ENCODE measurements at regions not wholly inside any gene's neighbourhood (a gene's known extent, or its start where the extent isn't known, plus 50 kb on each side); places are given as distances from the start of the nearest gene placed in this dataset.

DNA sequence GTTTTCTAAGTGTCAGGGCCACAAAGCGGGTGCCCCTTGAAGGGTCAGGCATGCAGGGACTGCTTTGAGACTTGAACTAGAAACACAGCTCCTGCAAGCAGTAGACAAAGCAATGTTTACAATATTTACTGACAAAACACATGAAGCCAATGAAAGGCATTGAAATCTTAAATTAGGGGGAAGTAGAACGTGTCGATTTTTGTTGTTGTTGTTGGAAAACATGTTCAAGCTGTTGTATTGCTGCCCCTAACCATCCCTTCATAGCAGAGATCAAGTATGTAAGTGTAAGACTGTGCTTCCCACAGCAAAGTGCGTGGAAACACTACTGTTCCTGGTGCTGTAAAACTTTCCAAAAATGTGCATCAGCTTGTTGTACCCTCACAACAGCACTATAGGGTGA, 131.6 kb upstream of the MGMT start:
- no peak for DNase-seq (ENCODE audit: low read depth, low spot score)
- in situ Hi-C loops (cut with HindIII; ENCODE audit: low pct_unique_long_range_greater_than_20kb, low sequenced_read_pairs) = no loop called here

DNA sequence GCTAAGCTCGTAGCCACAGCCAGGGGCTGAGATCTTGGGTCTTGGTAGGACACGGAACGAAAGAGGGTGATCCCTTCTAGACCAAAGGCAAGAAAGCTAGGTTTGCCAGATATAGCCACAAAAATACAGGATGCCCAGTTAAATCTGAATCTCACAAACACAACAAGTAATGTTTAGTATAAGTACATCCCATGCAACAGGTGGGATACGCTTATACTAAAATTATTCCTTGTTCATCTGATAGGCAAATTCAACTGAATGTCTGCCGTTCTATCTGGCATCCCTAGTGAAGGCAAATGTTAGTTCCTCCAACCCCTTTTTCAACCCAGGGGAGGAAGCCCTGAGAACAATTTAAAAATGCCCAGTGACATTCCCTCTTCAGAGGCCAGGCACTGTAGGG, 131.1 kb upstream of the MGMT start:
- in situ Hi-C loops (cut with HindIII; ENCODE audit: low pct_unique_long_range_greater_than_20kb, low sequenced_read_pairs) = no loop called here
- DNase-seq (ENCODE audit: low read depth, low spot score) = no peak

DNA sequence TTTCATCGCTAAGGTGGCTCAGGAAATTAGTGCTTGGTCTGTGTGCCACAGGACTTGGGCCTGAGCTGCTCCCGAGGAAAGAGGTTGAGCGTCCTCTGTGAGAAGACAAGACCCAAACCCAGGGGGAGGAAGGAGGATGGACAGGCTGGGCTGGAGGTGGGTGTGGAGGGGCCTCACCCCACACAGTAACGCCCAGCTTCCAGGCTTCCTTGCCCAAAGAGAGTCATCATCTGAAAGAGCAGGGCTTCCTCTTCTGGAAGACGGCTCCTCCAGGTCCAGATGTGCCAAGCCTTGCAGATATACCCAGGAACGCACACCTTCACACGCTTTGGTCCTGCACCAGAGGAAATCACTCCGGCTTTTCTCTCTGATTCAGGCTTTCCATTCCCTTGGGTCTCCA, 127.8 kb upstream of the MGMT start:
- no peak for DNase-seq (ENCODE audit: low read depth, low spot score)
- in situ Hi-C loops (cut with HindIII; ENCODE audit: low pct_unique_long_range_greater_than_20kb, low sequenced_read_pairs) = no loop called here

DNA sequence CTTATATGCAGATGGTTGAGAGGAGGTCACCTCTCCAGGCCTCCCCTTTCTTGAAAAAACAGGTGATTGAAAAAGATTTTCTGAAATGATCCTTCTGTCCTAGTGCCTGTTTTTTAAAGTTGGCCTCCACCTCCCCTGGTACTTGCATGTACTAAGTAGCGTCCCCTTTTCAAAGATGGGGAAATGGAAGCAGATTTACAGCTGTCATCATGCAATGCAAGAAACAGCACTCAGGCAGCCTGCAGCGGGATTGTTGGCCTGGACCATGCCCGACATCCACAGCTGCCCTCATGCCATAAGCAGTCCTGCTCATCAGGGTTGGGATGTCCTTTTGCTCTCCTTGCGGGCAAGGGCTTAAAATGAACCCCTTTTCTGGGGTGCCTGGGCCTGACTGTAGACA, 127.2 kb upstream of the MGMT start:
- no peak for DNase-seq (ENCODE audit: low read depth, low spot score)
- in situ Hi-C loops (cut with HindIII; ENCODE audit: low pct_unique_long_range_greater_than_20kb, low sequenced_read_pairs) = no loop called here

DNA sequence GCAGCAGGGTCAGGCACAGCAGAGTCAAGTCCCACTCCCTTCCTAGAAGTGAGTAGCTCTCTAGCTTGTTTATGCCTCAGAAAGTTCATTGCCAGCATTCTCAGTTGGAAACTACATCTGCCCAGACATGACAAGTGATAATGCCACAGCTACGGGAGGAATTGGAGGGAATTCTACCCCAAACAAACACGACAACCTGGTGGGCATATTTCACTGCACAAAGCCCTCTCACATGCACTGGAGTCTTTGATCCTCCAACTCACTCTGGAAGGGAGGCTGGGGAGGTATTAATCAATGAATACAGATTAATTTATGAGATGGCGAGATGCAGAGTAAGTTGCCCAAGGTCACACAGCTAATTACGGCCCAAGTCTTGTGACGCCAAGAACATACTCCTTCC, 126.0 kb upstream of the MGMT start:
- DNase-seq (ENCODE audit: low read depth, low spot score) = no peak
- in situ Hi-C loops (cut with HindIII; ENCODE audit: low pct_unique_long_range_greater_than_20kb, low sequenced_read_pairs) = no loop called here

DNA sequence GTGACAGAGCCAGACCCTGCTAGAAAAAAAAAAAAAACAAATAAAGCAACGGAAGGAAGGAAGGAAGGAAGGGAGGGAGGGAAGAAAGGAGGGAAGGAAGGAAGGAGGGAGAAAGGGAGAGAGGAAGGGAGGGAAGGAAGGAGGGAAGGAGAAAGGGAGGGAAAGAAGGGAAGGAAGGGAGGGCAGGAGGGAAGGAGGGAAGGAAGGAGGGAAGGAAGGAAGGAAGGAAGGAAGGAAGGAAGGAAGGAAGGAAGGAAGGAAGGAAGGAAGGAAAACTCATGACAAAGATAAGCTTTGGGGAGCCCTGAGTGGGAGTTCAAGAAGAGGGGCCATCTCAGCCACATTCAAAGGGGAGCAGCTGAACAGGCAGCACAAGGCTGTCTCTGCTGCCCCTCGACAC, 124.7 kb upstream of the MGMT start:
- in situ Hi-C loops (cut with HindIII; ENCODE audit: low pct_unique_long_range_greater_than_20kb, low sequenced_read_pairs) = no loop called here
- DNase-seq (ENCODE audit: low read depth, low spot score) = no peak

DNA sequence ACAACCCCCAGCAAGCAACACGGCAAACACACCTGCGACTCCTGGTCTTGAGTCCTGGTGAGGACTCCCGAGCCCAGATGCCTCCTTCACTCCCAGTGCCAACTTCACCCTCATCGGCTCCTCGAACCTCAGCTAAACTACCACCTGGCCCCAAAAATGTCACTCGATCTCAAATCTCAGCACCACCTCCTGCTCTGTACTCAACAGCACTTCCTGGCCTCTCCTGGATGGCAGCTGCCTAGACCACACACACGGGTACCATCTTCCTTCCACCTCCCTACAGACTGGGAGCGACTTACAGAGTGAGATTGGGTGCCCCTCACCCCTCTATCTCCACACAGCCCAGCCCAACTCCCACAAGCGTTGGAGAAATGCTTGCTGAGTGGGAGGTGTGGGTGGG, 123.9 kb upstream of the MGMT start:
- DNase-seq (ENCODE audit: low read depth, low spot score) = no peak
- in situ Hi-C loops (cut with HindIII; ENCODE audit: low pct_unique_long_range_greater_than_20kb, low sequenced_read_pairs) = no loop called here

DNA sequence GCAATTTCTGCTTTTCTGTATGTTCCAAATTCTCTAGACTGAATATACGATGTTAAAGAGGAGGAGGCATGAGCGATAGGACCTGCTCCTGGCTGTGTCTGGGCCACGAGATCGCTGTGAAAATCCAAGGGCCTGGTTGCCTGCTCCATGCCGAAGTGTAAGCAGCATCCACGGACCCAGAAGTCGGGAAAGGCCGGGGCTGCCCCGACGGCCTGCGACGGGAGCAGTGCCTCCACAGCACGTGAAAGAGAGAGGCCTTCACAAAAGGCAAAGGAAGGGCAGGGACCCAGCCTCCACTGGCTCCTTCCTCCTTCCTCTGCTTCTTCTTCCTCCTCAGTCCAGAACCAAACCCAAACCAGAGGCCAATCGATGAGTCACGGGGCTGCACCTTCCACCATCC, 122.9 kb upstream of the MGMT start:
- DNase-seq (ENCODE audit: low read depth, low spot score) = no peak
- in situ Hi-C loops (cut with HindIII; ENCODE audit: low pct_unique_long_range_greater_than_20kb, low sequenced_read_pairs) = no loop called here

DNA sequence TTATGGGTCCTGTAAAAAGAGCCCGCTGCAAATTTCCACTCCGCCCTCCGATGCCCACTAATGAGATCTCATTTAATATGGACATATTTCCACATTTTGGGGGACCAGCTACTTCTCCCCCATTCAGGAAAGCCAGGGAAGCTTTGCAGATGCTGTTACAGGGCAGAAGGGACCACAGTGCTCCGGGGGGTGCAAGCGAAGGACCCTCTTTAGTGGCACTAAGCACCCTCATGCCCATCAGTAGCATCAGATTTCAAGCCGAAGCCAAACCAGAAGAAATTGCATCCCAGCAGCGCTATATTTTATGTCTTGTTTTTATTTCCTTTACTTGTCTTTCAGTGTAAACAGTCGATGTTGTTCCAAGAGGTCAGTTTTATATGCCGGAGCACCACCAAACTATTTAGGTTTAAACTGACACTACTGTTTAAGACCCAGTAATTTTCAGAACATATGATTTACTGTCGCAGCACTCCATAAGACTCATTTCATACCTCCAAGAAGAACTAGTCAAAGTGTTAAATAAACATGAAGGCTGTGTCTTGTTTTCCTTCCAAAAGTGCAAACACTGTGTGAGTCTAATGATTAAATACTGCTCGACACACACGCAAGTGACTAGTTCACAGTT, 122.2 kb upstream of the MGMT start:
- no peak for DNase-seq (ENCODE audit: low read depth, low spot score)
- in situ Hi-C loops (cut with HindIII; ENCODE audit: low pct_unique_long_range_greater_than_20kb, low sequenced_read_pairs) = no loop called here

DNA sequence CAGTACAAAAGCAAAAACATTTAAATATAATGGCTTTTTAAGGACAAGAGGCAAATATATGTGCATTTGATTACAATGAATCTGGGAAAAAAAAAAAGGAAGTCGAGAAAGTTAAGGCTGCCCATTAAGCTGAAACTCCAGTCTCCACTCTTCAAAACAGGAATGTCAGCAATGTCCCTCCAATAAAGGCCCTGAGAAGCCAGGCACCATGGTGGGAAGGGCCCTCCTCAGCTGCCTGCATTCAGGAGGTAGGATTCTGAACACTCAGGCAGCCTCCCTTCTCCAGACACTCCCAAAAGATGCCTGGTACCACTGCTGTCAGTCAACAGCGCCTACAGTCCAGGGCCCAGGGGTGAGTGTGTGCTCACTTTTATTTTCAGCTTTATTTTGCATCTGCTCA, 121.3 kb upstream of the MGMT start:
- in situ Hi-C loops (cut with HindIII; ENCODE audit: low pct_unique_long_range_greater_than_20kb, low sequenced_read_pairs) = no loop called here
- no peak for DNase-seq (ENCODE audit: low read depth, low spot score)

DNA sequence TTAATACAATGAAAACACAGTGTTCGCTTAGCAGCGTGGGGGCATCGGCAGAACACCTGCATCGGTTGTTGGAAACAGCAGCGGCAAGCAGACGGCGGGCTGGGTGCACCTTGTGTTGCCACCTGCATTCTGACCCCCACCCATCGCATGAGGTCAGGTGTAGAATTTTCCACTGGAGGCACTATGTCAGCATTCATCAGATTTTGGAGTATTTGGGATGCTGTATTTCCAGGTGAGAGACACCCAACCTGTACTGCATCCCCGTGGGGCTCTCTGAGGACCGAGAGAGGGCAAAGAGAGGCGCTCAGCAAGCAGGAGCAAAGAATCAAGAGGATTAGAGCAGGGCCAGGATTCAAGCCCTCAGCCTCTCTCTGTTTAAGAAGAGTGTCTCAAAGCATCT, 116.4 kb upstream of the MGMT start:
- in situ Hi-C loops (cut with HindIII; ENCODE audit: low pct_unique_long_range_greater_than_20kb, low sequenced_read_pairs) = no loop called here
- DNase-seq (ENCODE audit: low read depth, low spot score) = no peak

DNA sequence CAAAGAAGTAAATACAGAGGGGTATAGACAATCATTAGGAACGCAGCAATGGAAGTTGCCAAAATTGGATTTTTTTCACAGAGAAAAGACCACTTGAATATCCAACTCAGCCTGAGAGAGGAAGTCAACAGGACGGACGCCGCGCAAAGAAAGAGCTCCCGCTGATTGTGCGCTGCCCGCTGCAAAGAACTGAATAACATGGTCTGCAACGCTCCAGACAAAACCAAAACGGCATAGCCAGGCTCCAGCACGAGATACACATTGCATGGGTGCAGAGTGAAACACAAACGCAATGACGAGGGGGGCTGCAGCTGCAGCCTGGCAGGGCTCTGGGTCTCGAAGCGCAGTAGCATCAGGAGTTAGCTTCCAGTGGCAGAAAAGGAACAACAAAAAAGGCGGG, 113.9 kb upstream of the MGMT start:
- DNase-seq (ENCODE audit: low read depth, low spot score) = no peak
- in situ Hi-C loops (cut with HindIII; ENCODE audit: low pct_unique_long_range_greater_than_20kb, low sequenced_read_pairs) = no loop called here

DNA sequence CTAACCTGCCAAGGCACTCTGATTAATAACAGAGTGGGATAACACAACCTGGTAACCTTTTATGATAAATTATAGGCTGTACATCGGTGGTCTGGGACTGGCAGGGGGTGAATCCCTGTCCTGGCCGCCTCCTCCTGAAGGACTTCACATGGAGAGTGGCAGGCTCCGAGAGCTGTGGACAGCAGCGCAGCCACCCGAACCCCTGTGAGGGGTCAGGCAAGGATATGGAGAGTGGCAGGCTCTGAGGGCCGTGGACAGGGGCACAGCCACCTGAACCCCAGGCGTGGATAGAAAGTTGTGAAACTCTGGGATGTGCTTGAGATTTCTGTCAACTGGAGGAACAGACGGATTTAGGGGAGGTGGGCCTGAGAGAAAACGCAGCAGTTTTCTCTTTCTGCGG, 107.0 kb upstream of the MGMT start:
- in situ Hi-C loops (cut with HindIII; ENCODE audit: low pct_unique_long_range_greater_than_20kb, low sequenced_read_pairs) = no loop called here
- DNase-seq (ENCODE audit: low read depth, low spot score) = no peak

DNA sequence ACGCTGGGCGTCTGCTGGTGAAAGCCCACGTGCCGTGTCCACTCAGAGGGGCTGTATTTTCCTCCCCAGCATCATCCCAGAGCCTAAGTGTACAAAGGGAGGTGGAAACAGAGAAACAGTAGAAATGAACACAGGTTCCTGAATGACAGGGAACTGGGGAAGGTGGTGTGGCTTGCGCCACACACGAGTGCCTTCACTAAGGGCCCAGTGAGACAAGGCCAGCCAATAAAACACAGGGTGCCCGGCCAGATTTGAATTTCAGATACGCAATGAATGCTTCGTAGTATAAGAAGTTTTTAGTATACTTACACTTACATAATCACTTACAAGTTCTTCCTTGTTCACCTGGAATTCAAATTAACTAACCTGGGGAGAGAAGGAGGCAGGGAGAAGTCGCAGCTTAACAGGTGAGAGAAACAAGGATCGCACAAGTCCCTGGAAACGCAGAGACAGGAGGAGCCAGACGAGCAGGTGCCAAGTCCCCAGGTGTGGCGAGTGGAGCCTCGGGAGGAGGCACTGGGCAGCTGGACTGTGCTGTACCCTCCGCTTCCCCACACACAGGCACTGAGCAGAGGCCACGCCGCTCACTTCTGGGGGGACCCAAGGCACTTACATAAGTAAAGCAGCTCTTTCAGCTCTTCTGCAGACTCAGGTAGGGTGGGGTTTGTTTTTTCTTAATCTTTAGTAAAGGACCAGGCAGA, 105.2 kb upstream of the MGMT start:
- in situ Hi-C loops (cut with HindIII; ENCODE audit: low pct_unique_long_range_greater_than_20kb, low sequenced_read_pairs) = no loop called here
- DNase-seq (ENCODE audit: low read depth, low spot score) = no peak

DNA sequence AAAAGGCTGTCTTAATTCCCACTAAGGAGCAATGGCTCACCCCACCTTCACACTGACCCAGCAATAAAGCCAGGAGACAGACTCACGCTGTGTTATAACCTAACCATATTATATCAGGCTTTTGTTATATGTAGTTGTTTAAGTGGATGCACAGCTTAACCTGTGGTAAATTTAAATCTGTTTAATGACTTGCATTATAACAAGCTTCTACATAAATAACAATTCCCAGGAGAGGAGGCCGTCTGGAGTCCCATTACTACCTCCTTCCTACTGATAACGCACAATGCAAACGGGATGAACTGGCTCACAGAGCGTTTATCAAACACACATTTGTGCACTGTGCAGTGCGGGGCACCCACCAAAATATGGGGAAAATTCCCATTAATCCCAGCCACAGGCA, 102.1 kb upstream of the MGMT start:
- DNase-seq (ENCODE audit: low read depth, low spot score) = no peak
- in situ Hi-C loops (cut with HindIII; ENCODE audit: low pct_unique_long_range_greater_than_20kb, low sequenced_read_pairs) = no loop called here

DNA sequence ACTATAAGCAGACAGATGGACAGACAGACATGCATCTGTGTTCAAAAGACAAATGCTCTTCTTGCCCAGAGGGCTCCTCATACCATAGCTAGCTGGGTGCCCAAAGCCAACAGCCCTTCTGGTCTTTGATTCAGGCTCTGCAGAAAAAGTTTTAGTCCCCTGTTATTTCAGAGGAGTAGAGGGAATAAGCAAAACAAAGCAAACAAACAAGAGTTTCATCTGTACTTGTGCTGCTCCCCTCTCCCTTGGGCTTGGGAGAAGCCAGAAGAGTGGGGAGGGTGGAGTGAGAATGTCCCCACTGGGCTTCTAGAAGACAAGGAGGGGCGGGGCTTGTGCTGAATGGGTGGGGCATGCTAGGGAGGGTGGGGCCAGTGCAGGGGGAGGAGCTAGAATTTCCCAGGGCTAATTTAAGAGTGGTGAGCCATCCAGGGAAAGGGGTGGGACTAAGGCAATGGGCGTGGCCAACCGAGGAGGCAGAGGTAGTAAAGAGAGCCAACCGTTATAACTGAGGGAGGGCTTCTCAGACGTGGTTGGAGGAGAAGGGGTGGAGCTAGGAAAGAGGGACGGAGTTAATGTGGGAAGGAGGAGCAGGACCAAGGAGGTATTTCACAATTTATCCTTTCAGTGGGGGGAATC, 101.2 kb upstream of the MGMT start:
- DNase-seq (ENCODE audit: low read depth, low spot score) = peak; percentile 41
- in situ Hi-C loops (cut with HindIII; ENCODE audit: low pct_unique_long_range_greater_than_20kb, low sequenced_read_pairs) = no loop called here

DNA sequence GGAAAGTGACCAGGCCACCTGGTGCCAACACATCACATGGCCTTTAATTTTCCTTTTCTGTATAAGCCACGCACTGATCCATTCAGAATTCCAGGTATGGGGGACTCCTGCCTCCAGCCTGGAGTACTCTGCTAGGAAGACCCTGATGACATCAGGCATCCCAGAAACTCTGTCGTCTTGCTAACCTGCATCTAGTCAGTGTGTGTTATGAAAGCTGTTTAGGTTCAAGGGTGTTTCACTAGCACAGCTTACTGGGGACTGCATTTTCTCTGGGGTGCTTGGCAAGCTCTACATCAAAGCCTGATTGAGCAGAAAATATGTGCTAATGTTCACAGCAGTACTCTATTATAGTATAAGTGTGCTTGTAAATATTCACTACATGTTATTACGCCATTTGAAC, 100.6 kb upstream of the MGMT start:
- no peak for DNase-seq (ENCODE audit: low read depth, low spot score)
- in situ Hi-C loops (cut with HindIII; ENCODE audit: low pct_unique_long_range_greater_than_20kb, low sequenced_read_pairs) = no loop called here

DNA sequence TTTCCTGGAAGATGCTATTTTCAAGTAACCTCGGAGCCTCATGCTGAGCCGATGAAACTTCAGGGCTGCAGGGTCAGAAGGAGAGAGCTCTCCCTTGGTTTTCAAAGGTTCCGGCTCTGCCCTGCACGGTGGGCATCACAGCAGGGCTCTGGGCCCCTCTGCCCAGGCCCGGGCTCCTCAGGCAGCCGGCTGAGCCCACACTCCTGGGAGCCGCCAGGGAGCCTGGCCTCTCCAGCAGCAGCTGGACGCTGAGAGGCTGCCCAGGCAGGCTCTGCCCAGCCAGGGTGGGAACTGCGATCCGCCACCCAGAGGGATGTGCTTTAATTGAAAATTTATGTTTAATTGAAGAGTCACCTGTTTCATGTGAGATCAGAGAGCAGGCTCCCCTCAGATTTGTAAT, 97.5 kb upstream of the MGMT start:
- DNase-seq (ENCODE audit: low read depth, low spot score) = no peak
- in situ Hi-C loops (cut with HindIII; ENCODE audit: low pct_unique_long_range_greater_than_20kb, low sequenced_read_pairs) = no loop called here

DNA sequence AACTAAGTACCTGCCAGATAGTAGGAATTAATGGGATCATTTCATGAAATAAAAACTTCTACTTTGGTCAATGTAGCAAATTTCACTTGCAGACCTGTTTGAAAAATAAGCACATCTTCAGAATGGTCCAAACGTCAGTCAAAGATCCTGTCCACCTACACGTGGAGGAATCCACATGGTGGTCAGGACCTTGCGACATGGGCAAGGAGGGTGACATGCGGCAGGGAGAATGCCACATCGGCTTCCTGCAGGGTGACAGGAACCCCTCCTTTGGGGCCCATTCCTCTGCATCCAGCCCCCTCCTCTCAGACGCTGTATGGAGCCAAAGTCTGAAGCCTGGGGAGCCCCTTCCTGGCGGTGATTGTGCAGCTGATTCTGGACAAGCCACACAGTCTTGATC, 95.5 kb upstream of the MGMT start:
- DNase-seq (ENCODE audit: low read depth, low spot score) = no peak
- in situ Hi-C loops (cut with HindIII; ENCODE audit: low pct_unique_long_range_greater_than_20kb, low sequenced_read_pairs) = no loop called here

Measured in SK-MEL-5 (cell line).